GM04504 (cell line): ENCODE measurements at regions not wholly inside any gene's neighbourhood (a gene's known extent, or its start where the extent isn't known, plus 50 kb on each side); places are given as distances from the start of the nearest gene placed in this dataset.
"Not testable (repeated sequence)": the region's sequence is repeated elsewhere in the genome, so short reads cannot be mapped to it uniquely, and the experiment has no call there.

Experiments used
- DNase-seq: peaks from one replicate; pipeline ENCODE4 v3.0.0-alpha.2; 2012; ENCODE audit warnings: low read depth

DNA sequence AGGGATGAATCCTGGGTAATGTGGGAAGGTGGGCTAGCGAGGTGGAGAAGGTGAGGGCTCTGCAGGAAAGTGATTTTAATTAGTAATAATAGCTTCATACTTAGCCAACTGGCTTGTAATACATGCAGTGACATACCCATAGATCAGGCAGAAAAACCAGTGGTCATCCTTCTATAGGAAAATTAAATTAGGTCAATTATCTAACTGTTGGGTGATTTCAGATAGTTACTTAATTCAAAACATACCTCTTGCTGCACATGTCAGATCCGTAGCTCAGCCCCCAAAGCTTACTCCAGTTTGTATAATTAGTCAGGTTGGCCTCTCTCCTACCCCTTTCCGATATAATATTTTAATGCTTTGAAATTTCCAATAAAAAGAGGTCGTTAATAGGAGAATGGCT is 137.0 kb downstream of the TMEM114 start:
- no peak for DNase-seq

DNA sequence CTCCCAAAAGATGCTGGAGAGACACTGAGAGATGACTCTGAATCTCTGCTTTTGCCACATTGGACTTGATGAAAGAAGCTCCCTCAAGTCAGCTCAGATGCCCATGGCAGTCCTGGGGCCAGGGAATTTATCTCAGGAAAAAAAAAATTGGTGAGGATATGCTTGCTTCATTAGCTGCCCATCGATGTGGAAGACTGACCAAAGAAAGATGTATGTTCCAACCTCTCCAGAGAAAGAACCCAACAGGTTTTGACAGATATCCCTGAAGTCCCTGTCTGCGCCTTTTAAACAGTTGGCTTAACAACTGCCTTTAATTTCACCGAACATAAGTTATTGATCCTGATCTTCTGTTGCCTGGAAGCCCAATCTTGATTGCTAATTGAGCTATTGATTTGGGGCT is 137.4 kb downstream of the TMEM114 start:
- DNase-seq = no peak

DNA sequence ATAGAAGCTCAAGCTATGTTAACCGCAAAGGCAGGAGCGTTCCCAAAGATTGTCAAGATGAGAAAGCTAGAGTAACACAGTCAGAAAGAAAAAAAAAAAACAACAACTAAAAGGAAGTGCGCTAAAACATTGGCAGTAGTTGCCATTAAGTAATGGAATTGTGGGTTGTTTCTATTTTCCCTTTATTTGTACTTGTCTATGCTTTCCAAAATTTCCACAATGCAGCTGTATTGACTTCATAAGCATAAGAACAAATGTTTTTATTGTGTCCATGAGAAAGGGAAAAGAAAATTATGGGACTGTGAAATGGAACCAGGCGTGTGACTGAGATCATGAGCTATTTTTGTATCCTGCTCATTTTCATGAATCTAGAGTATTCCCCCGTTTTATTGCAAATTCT is 153.4 kb downstream of the TMEM114 start:
- no peak for DNase-seq

DNA sequence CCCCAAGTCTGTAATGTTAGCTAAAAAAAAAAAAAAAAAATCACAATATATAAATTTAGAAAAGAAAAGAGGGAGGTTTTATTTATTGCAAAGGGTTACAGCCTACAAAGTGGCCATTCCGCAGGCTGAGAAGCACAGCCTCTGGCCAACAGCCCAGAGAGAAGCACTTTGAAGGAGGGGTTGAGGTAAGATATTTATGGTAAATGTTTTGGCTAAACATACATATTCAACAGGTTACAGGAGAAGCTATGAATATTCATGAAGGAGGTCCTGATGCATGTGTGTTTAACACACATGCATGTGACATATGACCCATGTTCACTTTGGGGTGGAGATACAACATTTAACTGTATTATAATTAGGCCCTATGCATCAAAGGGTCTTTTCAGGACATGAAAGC is 158.5 kb downstream of the TMEM114 start:
- DNase-seq = no peak

DNA sequence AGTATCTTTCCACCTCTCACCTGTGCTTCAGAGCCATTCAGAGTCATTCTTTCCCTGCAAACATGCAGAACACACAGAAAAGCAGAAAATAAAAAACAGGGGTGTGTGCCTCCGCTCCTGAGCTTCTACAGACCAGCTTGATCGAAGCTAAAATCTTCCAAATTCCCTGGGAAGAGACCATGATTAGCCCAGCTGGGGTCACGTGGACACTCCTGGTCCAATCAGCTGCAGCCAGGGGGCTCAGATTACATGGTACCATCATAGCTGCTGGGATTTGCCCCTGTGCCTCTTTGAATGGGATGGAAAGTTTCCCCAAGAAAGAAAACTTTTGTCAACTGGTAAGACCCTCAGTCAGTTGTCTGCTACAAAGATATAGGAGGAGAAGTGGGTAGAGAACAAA is 159.9 kb downstream of the TMEM114 start:
- no peak for DNase-seq

DNA sequence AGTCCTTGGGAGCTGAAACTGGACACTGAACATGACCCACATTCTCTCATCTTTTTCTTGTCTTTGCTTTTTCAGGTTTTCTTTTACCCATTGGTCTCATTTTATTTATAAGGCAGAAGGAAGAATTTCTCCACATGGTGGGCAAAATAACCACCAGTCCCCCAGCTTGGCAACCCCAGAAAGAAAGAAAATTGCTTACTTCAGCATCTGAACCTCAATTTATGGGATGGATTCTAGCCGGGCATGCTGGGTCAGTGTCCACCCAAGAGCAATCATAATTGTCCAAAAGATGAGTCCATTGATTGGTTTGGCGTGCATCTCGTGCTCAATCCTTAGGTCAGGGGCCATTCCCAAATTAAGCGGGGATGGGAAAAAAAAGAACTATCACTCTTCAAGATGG is 163.7 kb downstream of the TMEM114 start:
- no peak for DNase-seq

DNA sequence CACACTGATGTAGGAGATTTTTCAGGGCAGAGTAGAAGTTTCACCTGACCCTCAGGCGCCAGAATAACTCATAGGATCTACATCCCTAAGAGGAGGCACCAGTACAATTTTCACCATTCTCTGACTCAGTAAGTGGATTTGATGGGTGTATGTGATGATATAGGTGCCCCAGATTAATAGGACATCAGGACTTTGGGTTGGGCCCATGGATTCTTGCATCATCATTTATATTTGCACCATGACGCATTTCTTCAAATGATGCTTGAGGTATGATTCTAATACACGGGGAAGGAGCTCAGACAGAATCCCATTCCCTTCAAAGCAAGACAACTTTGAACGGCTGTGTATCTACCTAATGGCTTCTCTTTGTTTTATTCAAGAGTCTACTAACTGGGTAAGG is 173.2 kb downstream of the TMEM114 start:
- DNase-seq = no peak

DNA sequence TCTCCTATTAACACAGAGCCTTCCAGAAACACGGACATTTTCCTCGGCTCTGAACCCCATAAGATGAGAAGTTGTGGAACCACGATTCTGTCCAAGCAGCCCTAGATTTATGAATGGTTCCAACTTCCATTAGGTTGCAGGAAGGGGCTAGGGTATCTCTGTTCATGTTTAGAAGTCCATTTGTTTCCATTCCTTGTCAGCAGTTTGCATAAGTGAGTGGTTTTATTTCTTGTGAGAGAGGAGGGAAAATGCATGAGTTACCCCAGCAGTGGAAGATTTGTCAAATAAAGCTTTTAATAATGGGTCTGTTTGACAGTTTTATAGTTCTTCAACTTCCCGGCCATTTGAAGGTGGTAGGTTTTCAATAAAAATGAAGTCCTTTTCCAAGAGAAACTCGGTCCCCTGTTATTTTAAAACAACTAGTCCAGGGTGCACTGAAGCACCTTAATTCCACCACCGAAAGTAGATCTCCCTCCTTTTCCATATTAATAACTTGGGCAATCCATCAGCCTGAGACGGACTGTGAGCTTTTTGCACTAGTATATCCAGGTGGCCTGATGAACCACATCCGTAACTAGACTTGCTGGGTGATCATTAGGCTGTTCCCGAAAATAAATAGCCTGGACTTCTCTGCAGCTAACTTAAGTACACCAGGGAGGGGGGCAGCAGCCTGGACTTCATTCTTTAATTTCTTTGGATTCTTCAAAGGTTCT is 181.3 kb downstream of the TMEM114 start:
- DNase-seq = no peak

DNA sequence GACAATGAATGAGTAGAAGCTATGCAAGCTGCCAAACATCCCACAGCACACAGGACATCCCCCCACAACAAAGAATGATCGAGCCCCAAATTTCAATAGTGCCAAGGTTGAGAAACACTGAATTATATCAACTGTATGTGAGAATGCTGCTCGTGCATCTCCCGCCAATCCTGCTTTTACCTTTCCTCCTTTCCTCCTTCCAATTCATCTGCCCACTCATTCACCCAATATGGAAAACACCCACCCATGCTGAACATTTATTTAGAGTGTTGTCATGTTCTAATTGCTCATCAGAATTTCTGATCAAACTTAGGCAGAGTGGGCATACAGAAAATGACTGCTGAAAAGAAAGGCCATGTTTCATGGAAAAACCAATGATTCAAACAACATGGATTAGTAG is 183.0 kb downstream of the TMEM114 start:
- DNase-seq = no peak

DNA sequence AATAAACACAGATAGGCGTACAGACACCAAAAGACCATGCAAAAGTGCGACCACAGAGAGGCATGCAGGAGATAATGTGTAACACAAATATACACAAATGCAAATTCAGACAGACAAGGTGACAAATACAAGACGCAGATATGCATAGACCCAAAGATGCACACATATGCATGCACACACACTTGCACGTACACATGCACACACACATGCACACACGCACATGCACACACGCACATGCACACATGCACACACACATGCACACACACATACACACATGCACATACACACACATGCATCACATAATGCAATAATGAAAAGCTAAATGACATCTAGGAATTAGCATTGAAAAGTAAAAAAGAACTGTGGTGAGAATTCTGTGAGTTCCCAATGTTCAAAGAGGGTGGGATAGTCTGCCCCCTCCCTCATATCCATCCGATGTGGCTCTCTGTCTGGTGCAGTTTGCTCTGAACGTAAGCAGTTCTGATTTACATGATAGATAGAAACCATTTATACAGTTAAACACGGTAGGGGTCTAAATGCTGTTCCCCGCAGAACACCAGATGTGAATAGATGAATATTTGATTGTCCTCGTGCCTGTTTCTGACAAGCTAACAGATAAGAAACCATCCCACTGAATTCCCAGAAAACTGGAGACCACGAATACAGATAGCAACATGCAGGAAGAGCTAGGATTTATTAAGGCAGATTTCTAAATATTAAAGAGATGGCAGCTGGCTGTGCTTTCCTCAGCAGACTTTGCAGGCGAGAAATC is 186.1 kb downstream of the TMEM114 start:
- no peak for DNase-seq

DNA sequence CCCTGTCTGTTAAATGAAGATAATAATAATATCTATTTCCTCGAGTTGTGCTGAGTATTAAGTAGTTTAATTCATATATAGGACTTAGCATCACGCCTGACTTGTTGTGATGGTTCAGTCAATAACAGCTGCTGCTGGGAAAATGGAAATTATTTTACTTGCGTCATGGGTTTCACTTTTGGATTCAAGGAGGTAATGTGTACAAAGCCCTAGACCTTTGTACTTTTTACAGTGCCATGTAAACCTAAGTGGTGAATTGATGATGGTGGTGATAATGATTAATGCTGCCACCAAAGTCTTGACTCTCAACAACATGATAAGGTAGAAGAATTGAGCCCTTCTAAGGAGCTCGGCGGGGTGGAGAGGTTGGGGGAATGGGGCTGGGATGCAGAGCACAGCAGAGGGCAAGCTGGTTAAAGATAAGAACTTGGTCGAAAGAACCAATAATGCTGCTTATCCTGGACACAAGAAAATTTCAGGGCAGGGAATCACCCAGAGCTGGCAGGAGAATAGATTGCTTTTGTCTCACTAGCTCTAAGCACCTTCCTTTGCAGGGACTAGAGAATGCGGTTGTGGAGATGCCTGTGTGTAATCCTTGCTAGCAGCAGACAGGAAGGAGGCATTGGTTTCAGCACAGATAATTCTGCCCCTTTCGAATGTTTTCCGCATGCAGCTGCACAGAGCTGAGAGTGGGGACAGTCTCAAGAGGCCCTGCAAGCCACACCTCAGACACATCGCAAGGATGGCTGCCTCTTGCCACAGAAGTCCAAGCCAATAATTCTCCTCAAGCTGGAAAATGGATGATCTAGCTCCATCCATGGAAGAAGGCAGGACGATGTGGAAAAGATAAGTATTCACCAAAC is 187.1 kb downstream of the TMEM114 start:
- no peak for DNase-seq

DNA sequence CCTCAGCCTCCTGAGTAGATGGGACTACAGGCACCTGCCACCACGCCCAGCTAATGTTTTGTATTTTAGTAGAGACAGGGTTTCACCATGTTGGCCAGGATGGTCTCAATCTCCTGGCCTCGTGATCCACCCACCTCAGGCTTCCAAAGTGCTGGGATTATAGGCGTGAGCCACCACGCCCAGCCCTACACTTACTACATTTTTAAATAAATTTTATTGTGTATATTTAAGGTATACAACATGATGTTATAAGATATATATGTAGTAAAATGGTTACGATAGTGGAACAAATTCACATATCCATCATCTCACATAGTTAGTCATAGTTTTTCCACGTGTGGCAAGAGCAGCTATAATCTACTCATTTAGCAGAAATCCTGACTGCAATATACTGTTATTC is 189.6 kb downstream of the TMEM114 start:
- not testable (repeated sequence) for DNase-seq

DNA sequence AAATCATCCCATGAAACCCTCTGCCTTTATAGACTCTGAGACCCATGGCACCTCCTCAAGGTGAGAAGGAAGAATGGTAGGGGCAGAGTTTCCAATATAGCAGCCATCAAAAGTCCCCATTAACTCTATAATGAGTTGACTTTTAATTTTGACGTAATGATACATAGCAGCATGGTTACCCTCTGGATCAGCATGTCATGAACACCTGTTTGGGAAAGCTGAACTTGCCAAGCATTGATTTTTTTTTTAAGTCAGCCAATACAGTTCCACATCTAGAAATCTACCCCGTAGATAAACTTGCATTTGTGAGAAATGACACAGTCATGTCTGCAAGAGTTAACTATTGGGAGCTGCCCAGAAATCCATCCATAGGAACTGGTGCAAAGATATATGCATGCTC is 191.8 kb downstream of the TMEM114 start:
- DNase-seq = no peak

DNA sequence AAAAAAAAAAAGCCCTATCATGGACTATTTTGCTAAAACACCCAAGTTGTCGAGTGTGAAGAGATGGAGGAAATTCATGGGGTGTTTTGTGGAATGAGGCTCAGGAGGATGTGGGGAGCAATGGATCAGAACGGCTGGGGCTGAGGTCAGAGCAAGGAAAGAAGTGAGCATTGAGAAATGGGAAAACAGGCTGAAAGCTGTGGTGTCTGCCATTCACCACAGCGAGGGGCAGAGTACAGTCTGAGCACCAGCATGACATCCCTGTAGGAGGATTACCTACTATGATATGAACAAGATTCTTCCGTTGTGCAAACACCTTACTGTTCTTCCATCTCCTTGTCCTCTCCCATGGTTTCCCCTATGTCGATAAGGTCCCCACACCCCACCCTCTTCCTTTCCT is 193.1 kb downstream of the TMEM114 start:
- no peak for DNase-seq

DNA sequence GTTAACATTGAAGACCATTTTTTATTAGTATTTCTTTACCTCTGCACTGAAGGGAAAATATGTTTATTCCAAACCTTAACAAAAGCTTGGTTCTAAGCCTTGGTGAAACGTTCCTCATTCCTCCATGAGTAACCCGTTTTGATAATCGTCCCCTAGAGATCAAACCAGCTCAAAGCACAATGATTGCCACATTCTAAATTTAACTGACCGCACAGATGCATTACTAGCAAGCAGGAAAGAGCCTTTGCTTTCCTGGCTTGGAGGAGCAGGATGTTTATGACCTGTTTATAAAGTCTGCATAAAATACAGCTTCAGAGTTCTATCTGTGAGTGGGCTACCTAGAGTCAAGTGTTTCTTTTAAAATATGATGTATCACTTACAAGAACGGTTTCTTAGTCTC is 193.8 kb downstream of the TMEM114 start:
- no peak for DNase-seq

DNA sequence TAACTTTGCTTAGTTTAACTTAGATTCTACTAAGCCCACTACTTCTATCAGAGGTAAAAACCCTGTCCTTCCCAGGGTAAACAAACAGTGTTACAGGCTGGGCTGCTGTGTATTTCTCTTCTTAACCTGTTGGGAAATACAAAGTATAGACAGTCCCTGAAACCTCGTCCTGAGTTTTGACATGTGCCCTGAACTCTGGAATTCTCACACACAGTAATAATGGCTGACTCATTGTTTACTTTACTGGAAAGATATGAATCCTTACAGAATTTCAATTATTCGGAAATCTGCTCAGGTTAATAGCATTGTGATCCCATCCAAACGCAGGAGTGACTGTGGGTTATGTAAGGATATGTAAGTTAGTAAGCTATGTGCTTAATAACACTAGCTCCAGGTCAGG is 199.1 kb downstream of the TMEM114 start:
- no peak for DNase-seq

DNA sequence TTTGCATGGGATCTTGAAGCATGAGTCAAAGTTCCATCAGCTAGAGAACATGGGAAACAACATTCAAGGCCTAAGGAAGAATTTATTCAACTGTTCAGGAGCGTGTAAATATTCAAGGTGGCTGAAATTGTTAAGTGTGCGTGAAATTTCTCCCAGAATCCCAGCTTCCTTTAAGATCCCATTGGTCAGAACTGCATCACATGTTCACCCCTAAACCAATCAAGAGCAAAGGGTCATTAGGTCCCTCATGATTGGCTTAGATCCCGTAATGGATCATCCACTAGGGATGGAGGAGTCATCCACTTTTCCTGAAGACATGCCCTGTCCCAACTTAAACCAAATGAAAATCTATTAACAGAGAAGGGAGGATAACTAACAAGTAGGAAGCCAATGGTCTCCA is 201.6 kb downstream of the TMEM114 start:
- DNase-seq = no peak

DNA sequence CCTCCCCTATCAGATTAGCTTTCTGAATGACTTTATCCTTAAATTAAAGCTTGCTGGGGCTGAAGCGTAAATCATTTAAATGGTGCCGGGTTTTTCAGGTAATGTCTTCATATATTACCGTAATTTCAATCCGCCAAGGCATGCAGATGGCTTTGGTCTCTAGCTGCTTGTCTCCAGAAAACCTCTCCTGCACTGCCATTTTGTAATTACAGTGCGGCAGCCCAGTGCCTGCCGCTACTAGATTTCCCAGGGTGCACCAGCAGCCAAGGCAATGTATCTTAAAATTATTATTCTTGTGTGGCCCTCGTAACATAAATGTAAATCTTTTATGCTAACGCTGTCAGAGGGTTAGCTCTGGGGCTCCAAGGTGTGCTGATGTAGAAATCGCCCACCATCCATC is 208.5 kb downstream of the TMEM114 start:
- DNase-seq = no peak

DNA sequence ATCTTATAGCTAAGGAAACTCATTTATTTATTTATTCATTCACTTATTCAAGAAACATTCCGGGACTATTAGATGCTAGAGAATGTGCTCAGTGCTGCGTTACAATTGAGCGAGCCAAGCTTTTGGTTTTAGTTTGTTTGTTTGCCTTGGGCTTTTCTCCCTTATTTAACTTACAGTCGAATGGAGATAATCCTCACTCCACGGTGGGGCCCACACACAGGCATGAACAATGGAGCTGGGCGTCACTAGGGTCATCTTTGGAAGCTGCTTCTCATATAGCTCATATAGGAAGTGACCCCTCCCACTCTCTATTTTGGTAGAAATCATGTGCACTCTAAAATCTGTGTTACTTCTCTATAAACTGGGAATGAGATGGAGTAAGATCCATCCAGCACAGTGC is 210.0 kb downstream of the TMEM114 start:
- DNase-seq = no peak

DNA sequence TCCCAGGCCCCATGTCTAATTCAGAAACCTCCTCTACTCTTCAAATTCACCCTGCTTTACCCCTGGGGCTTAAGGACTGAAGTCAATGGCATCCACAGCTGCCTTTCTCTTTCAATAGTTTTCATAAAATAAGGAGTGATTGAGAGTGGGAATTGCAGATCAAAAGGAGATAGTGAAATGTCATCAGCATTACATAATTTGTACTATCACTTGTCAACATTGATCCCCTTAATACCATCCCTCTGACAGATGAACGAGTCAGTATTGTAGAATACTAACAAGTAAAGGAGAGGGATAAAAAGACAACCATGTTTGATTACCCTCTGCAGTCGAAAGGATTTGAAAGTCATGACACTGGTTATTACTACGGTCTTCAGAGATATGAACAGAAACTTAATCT is 212.4 kb downstream of the TMEM114 start:
- DNase-seq = no peak

DNA sequence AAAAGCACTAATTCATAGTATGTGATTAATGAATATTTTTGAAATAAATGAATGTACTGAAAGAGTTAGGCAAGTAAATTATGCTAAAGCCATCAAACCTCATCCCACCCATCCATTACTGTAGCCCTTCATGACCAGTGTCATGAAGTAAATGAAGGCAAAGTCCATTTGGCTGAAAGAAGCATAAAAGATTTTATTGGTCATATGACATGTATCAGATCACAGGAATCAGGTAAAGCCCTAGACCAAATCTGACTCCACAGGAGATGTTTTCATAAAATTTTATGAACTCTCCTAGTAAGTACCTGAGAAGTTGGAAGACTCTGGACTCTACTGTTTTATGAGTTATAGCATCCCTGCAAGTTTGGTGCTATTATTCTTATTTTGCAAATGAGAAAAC is 213.5 kb downstream of the TMEM114 start:
- no peak for DNase-seq

DNA sequence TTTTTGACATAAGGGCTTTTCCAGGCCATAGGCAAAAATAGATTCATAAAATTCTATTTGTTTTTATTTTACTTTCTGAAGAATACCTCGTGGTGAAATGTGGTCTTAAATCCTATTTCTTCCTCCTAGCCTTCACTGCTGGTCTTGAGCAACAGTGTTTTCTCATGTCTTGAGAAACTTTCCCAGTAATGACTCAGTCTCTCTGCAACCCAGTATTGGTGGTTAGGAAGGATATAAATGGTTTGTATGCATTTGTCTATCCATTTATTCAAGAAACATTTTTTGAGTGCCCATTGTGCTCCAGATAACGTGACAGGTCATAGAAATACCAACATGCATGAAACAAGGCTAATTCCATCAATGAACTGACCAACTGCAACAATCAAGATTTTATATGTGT is 213.9 kb downstream of the TMEM114 start:
- DNase-seq = no peak

DNA sequence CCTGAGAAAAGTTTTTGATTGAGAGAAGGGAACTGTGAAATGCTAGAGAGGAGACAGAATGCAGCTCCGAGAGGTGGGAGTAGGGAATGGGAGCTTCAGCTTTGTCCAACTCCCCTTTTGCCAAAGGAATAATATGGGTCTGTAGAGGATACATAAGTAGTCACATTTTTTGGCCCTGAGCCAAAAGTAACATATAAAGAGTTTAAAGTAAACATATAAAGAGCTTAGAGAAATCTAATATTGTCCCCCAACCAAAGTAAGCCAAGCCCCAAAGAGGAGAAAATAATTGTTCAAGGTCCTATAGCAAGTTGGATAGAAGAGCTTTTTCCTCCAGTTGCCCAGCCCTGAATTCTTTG is 215.1 kb downstream of the TMEM114 start:
- no peak for DNase-seq
